HG02623 (cell line): ENCODE measurements at regions not wholly inside any gene's neighbourhood (a gene's known extent, or its start where the extent isn't known, plus 50 kb on each side); places are given as distances from the start of the nearest gene placed in this dataset.

ENCODE experiments used
- ATAC-seq: cut with Tn5 transposase; IDR thresholded peaks from one replicate; pipeline ENCODE4 v1.9.1; 2021; ENCODE audit warnings: moderate library complexity; ENCODE audit not compliant: unreplicated experiment

DNA sequence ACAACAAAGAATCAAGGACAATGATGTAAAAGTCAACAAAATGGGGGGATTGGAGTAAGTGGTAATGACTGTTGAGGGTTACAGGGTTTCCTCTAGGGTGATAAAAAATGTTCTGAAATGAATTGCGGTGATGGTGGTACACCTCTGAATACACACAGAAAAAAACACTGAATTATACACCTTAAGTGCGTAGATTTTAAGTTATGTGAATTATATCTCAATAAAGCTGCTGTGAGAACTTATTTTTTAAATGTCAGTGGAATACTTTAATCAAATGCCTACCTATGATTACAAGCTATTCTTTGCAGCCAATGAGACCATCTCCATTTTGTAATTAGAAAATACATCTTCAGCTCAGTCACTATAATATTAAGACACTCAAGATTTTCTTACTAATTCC is 53.5 kb downstream of the ZNF608 start:
- no peak for ATAC-seq

DNA sequence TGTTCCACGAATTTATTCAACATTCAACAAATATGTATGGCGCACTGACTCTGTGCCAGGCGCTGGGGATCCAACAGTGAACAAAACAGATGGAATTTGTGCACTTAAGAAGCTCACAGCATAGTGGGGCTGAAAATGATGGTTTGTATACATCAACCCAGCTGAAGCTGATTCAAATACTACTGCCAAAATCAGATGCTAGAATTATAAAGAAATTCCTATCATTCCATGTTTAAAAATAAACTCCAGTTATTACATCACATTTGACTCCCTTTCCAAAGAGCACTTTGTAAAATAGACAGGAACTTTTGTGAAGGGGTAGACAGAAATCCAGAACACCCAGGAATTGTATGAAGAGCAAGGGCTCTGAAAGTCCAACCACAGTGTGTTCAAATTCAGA is 54.1 kb downstream of the ZNF608 start:
- no peak for ATAC-seq

DNA sequence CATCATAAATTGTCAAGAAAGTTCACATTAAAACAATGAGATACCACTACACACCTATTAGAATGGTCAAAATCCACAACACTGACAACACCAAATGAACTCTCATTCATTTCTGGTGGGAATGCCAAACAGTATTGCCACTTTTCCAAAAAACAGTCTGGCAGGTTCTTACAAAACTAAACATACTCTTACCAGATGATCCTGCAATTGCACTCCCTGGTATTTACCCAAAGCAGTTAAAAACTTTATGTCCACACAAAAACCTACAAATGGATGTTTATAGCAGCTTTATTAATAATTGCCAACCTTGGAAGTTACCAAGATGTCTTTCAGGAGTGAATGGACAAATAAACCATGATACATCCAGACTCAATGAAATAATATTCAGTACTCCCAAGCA is 56.8 kb downstream of the ZNF608 start:
- no peak for ATAC-seq

DNA sequence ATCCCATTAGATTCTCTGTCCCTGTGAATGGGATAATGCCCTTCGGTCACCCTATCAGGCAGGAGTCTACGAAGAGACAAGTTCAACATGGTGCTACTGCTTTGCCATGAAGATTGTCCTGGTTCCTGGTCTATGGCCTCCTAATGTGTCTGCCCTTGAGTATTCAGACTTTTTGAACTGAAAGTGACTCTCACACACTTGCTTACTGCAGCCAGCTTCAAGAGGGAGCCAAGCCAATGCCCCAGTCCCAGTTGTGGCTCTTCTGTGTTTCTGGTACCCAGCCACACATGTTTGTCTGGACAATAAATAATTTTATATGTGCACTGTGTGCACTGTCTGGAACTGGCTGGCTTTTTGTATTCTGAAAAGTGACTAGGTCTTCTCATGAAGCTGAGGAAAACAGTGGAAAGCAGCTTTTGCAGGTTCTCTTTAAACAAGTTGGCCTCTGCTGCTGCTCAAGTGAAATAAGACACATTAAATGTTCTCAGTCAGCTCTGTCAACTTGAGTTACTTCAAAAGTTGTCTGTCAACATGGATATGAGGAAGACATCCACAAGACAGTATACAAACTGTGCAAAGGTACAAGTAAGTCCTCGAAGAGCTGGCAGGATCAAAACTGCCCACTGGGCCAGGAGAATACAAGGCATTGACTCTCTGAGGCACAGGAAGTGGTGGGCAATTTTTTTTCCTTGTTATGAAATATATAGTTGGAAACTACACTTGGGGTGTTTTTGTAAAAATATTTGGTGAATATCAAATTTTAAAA is 60.0 kb downstream of the ZNF608 start:
- ATAC-seq, result no peak

DNA sequence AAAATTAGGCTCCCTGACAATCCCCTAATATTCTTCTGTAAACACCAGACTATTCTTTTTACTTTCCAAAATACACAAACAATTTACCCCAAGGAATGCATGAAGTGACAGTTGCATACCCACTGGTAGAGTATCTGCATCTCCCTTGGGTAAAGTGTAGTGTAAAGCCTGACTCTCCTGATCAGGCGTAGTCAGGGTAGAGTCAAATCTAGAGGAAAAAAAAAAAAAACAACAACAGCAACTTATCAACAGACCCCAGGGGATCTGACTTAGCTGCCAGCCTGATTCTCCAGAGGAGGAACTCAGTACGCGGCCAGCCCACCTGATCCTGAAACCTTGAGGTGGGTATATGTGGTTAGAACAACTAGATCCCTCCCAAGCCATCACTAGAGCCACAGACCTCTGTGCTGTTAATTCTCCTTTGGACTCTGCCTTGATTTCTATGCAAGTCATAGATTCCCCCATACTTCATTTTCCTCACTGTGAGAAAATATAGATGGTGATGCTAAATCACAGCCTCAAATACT is 61.0 kb downstream of the ZNF608 start:
- no peak for ATAC-seq

DNA sequence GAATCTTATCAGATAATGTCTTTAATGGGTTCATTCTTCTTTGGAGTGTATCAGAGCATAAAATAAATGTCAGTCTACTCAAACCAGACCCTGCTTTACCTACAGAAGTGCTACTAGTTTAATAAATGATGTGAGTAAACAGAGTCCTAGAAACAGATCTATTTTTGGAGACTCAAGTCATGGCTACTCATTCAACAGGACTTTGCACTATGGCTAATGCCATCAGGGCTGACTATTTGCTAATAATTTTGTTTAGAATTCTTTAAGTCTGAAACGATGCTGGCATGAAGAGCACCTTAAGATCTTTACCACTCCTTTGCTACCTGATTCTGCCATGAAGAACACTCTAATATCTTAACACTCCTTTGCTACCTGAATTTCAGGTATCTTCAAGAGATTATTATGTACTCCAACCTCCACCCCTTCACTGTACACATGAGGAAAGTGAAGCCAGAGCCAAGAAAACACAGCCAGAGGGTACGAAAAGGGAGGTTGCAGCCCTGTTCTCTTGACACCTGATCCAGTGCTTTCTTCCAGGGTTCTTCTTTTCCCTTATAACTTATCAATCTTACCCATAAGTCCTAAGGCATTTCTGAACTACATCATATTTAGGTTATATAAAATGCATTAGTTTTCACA is 62.4 kb downstream of the ZNF608 start:
- no peak for ATAC-seq

DNA sequence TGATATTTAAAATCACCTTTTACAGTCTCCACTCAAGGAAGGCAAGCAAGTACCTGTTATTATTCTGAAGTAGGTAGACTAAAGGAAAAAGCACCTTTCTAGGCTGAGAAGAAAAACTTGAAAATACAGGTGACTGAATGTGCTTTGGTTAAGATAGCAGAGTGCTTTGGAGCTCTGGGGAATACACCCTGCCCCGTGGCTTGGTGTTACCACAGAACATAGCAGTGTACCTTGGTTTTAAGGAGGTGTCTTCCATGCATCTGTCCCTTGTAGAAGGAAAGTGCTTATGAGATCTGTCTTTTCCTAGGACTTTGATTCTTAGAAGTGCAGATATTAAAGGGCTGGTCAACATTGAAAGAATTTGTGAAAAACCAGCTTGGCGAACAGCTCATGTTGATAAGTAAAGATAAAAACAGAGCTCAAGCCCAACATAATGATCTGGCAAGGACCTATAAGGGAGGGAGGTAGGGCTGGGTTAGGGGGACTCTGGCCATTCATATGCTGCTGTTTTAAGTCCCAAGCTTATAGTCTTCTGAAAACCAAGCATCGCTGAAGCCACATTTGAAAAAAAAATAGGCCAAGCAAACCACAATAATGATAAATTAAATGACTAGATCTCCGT is 66.8 kb downstream of the ZNF608 start:
- ATAC-seq, result no peak

DNA sequence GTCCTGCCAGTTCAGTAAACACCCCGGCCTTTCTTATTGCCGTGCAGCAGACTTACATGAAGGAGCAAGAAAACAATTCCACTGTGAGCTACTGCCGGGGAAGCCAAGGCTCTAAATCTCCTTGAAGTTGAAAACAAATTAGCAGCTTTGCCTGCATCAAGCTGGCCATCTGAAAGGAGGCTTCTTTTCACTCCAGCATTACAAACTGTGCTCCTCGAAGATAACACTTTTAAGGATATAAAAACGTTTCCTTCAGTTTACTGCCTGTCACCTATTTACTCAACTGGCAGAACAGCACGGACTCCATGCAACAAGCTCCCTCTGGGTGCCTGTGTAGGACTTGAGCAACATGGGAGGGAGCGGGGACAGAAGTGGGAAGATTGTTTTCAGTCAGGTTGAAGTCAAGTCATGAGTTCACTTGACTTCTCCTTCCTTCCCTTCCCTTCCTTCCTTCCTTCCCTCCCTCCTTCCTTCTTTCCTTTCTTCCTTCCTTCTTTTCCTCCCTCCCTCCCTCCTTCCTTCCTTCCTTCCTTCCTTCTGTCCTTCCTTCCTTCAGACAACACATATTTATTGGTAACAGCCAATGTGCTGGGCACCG is 67.4 kb downstream of the ZNF608 start:
- no peak for ATAC-seq

DNA sequence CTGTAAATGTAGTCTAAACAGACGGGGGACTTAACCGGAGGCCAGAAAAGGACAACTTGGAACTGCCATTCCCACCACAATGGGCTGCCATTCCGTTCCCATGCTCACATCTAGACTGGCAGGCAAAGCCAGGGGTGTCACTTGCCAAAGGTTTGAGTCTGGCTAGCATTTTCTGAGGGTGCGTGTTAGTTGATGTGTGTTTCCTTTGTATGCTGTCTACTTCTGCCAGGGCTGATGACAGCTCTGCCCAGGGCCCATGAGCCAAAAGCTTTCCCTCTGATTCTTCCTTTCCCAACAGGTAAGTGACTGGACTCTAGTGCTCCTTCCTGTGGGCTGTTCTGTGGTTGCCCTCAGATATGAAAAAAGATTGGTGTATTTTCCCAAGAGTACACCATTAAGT is 68.0 kb downstream of the ZNF608 start:
- no peak for ATAC-seq

DNA sequence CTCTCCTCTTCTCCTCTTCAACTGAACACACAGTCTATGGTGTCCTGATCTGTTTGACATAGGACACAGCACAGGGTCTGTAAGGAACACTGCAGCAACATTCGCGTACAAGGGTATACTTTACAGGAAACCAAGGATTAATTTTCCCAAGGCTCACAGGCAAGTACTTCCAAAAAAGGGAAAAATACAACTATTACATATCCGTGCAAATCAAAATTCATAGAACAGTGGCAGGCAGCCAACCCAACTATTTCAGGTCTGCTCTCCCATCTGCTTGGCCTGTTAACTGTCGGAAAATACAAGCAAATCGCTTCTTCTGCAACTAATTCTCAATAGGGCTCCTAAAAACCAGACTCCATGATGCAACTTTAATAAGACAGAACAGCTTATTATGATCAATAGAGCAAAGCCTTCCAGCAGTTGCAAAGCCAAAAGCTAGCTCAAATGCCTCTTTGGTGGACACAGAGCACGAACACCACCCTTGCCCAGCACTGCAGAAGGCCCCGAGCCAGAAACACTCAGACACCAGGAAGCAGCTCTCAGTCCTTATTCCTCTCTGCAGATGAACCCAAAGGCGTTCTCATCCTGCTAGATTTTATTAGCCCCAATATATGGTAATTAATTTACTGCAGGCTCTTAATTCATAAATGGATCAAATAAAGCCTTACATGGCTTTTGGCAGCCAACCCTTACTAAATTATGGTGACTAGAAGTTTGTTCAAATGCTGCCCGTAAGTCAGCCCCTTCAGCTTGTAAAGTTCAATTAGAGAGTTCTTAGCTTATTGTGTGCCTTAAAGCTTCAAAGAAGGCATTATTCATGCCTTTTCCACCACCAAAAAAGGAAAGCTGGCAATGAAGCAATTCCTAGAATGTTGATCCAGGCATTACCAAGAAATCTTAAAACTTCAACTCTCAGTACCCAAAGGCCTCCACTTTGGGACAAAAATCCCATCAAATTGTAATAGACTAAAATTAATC is 68.8 kb downstream of the ZNF608 start:
- no peak for ATAC-seq

DNA sequence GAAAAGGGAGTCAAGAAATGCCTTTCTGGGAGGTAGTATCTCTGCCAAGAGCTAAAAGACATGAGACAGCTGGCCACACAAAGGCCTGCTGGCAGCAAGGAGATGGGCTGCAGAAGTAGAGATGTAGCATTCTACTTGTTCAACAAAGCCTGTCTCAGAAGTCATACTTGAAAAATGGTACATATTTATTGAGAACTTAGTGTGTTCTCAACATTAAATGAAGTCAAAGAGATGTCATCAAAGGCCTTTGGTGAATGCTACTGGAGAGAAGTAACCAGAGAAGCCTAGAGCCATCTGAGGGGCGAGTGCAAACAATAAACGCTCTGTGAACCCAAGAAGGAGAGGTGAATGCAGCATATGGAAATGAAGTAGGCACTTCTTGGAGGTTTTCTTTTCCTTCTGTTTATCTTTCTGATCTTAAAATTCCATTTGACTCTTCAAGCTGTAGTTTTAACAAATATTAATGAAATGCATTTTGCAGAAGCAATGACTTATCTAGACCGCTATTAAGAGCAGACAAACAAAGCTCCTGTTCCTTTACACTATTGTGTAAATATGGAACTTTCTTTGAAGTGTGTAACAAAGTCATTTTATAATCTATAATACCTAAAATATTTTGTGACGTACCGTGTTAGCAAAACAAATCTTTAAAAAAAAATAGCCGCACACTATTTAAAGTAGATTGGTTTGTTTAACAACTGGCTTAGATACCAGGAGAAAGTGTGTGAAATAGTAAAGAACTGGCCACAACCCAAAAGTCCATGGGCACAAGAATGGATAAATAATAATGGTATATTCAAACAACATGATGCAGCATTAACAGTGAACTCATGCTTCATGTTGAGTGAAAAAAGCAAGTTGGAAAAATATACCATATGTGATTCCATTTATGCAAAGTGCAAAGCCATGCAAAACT is 70.2 kb downstream of the ZNF608 start:
- ATAC-seq, result no peak

DNA sequence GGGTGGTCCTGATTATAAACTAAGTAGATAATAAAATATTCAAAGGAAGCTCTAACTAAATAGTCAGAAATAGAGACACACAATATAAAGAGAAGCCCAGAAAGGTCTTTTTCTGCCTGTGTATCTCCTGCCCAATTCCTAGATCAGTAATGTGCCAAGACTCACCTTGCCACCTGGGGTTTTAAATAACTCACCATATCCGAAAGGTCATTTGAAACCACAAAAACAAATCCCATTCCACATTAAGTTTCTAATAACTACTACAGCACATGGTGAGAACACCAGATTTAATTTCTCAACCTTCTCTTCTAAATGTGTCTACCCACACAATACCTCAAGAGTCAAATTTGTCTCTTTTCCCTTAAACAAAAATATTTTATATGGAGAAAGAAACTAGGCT is 75.2 kb downstream of the ZNF608 start:
- no peak for ATAC-seq

DNA sequence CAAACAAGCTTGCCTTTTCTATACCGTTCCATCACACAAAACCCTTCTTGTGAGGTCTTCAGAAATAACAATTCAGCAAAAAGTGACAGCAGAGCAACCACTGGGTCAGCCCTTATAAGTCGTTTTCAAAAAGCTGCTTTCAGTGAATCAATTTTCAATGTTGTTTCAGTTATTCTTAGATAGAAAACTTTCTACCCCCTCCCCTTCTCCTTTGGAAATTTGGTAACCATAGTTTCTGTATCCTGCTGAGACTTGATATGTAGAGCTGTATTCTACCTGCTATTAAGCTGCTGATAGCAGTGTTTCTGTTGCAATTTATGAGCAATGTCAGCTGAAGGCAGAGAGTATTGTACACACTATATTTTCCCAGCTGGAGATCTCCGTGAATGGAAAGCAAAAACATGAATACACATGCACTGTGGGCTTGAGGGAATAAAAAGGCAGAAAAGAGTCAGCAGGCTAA is 75.7 kb downstream of the ZNF608 start:
- no peak for ATAC-seq

DNA sequence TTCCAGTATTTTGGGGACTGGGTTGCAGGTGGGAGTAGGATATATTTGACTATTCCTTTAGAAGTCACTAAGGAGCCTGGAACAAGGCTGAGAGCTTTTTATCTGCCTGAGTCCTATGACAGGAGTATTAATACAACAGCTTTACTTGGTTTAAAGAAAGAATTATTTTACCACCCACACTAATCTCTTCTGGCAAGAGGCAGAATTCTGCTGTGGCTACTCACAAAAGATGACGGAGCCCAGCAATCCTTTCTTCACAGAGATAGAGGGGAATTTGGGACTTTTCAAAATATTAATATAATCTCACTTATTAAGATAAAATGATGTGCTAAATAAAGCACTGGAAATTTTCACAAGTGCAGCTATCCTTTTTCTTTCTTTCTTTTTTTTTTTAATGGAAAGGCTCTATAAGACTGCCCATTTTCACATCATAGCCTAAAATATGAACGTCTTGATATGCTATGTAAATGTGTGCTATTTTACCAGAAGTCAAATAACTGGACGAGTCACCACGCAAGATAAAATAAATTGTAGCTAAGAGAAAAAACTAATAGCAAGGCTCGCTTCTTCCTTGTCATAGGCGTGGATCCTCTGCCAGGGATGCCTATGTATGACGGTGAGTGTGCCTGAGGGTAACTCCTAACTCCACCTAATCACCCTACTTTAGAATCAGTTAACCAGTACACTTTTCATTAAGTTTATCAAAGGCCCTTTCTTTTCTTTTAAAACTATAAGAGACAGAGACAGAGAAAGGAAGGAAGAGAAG is 76.3 kb downstream of the ZNF608 start:
- no peak for ATAC-seq

DNA sequence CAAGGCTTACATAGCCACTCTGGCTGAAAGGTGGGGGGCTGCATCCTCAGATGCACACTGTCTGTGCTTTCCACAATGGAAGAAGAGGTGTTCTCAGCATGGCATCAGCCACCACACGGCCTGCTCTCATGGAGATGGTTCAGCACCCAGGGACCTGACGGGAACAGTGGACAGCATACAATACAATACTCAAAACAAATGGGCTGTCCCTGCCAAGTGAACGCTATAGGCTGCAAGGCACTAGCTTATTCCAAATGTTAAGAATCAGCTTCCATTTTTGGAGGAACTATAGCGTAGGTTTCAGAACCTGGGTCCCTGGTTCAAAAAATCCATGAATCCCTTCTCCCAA is 77.2 kb downstream of the ZNF608 start:
- ATAC-seq, result no peak

DNA sequence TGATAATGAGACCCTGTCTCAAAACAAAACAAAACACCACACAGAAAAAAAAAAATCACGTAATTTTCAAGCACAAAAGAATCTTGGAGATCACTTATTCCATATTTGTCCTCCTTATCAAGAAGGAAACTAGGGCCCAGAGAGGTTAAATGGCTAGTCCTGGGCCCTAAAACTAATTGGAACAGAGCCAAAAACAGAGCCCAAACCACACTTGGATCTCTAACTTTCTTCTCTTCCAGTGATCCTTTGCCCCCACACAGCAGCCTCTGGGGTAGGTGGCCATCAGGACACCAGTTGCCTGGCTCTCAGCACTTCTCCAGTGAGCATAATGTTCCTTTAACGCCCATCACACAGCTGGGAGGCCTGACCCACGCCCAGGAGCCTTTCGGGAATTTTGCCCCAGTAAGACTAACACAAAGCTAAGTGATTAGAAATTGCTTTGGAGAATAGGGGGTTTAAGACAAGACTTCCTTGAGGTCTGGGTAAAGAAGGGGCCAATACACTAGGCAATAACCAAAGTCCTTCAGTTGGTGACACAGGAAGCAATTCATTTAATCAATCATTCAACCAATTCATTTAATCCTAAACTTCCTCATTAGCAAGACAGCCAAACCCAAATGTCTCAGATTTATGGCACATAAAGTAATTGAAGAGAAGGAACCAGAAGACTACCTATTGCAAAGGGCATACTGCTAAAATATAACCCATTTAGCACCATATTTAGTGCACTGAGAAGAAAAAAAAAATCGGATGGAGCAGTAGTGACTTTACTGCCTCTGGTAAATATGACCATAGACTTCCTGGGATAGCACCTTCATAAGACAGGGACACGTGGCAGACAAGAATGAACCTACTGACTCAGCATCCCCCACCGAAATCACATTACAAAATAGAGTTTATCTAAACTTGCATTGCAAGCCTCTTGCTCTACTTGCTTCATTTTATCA is 77.8 kb downstream of the ZNF608 start:
- ATAC-seq, result no peak

DNA sequence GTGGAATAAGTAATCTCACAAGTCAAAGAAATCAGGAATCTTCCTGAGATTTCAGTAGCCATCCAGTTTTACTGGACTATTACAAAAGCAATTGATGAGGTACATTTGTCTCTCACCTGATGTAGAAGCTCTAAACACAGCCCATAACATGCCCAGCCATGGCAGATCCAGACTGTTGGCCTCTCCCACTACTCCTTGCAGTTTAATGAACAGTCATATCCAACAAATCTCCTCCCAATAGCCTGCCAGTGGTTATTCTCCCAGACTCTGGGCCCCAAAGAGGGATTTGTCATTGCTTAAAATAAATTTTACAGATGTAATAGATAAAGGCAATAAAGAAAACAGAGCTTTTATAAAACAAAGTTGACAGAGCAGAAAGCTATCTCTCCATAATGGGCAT is 80.8 kb downstream of the ZNF608 start:
- no peak for ATAC-seq

DNA sequence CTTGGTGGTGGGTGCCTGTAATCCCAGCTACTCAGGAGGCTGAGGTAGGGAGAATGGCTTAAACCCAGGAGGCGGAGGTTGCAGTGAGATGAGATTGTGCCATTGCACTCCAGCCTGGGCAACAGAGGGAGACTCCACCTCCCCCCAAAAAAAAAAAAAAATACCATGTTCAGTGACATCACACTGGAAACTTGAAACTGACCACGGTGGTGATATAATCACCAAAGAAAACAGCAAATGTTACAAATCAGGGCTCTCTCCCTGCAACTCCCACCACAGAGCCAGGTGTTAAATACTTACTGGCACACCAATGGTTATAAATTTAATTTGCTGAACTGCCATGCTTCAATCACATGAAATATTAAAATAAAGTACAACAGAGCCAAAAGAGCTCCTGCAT is 81.4 kb downstream of the ZNF608 start:
- ATAC-seq, result no peak
